Astrocyte of the cerebellum (primary cell): ENCODE measurements at regions not wholly inside any gene's neighbourhood (a gene's known extent, or its start where the extent isn't known, plus 50 kb on each side); places are given as distances from the start of the nearest gene placed in this dataset.

Source experiments
- DNase-seq: peaks from one replicate; pipeline ENCODE4 v3.0.0-alpha.2; 2011; ENCODE audit warnings: low read depth
- H3K4me3 ChIP-seq: 2 replicates; pipeline ENCODE4 v1.5.1; 2011; ENCODE audit warnings: mild to moderate bottlenecking, low read depth, low read length, moderate library complexity
- CTCF ChIP-seq: IDR thresholded peaks from 2 replicates; pipeline ENCODE4 v1.5.1; 2012; ENCODE audit warnings: low read length, low read depth, moderate library complexity, mild to moderate bottlenecking; ENCODE audit errors: missing control alignments
- in situ Hi-C: cut with HindIII; loops from 2 replicates; pipeline ENCODE4 v1.10.0; 2017; ENCODE audit warnings: low sequenced_read_pairs

- DNase-seq = no peak
- H3K4me3 ChIP-seq = no peak overlapping the region
- in situ Hi-C loops = no loop called here
- no peak for TF ChIP-seq CTCF
Observed at GRCh38 chrX:6757631-6758030, 222.7 kb upstream of the VCX3A start.

GRCh38 chrX:6748595-6748994 is 213.7 kb upstream of the VCX3A start:
- in situ Hi-C loops = no loop called here
- no peak overlapping the region for H3K4me3 ChIP-seq
- no peak for DNase-seq
- TF ChIP-seq CTCF = no peak

- in situ Hi-C loops = no loop called here
- H3K4me3 ChIP-seq = no peak overlapping the region
- TF ChIP-seq CTCF = no peak
- no peak for DNase-seq
Observed at GRCh38 chrX:6738518-6739470, 203.9 kb upstream of the VCX3A start.

GRCh38 chrX:6734844-6735634 is 200.1 kb upstream of the VCX3A start:
- DNase-seq = no peak
- no peak for TF ChIP-seq CTCF
- in situ Hi-C loops = no loop called here
- no peak overlapping the region for H3K4me3 ChIP-seq

GRCh38 chrX:6732101-6732500 is 197.2 kb upstream of the VCX3A start:
- H3K4me3 ChIP-seq = no peak overlapping the region
- no peak for TF ChIP-seq CTCF
- in situ Hi-C loops = no loop called here
- DNase-seq = no peak

- no peak for TF ChIP-seq CTCF
- no peak overlapping the region for H3K4me3 ChIP-seq
- in situ Hi-C loops = no loop called here
- no peak for DNase-seq
Observed at GRCh38 chrX:6729626-6730025, 194.7 kb upstream of the VCX3A start.
